ENCODE measurements at regions not wholly inside any gene's neighbourhood (a gene's known extent, or its start where the extent isn't known, plus 50 kb on each side); places are given as distances from the start of the nearest gene placed in this dataset.

GRCh38 chr4:145406970-145407369 lies 74.7 kb upstream of the SMAD1 start:
- H3K9me3 ChIP-seq (ENCODE audit: low read depth), result no peaks in the 10 kb centered on the region
- no peak overlapping the region for H3K4me2 ChIP-seq (ENCODE audit: unreplicated experiment)
- no peak for DNase-seq
- TF ChIP-seq EZH2phosphoT487 (IDR thresholded peaks at IDR 0.05; ENCODE audit: insufficient read depth, low read depth), result no peak
- no peak for TF ChIP-seq EZH2 (IDR thresholded peaks at IDR 0.05; ENCODE audit: insufficient read depth, poor library complexity, severe bottlenecking)
- H3K79me2 ChIP-seq (ENCODE audit: insufficient read depth), result no peaks in the 10 kb centered on the region
- no peak overlapping the region for H3K9ac ChIP-seq
- H2AFZ ChIP-seq, result no peak overlapping the region
- H3K27me3 ChIP-seq (replicated peaks; ENCODE audit: insufficient read depth), result no peaks in the 10 kb centered on the region
- in situ Hi-C loops (cut with MboI), result no loop called here
- no peaks in the 10 kb centered on the region for H3K4me1 ChIP-seq (ENCODE audit: insufficient read depth)
- H4K20me1 ChIP-seq (ENCODE audit: insufficient read depth), result no peaks in the 10 kb centered on the region
- H3K36me3 ChIP-seq (ENCODE audit: low read depth), result no peaks in the 10 kb centered on the region
- H3K27ac ChIP-seq, result no peak overlapping the region
- H3K9me2 ChIP-seq (ENCODE audit: insufficient read depth), result no peaks in the 10 kb centered on the region
- no peaks in the 10 kb centered on the region for H3F3A ChIP-seq (ENCODE audit: insufficient read depth)
- no peak overlapping the region for H3K4me3 ChIP-seq

- no peaks in the 10 kb centered on the region for H3F3A ChIP-seq (ENCODE audit: insufficient read depth)
- H3K79me2 ChIP-seq (ENCODE audit: insufficient read depth), result no peaks in the 10 kb centered on the region
- no peak for DNase-seq
- no peak overlapping the region for H3K4me2 ChIP-seq (ENCODE audit: unreplicated experiment)
- no peak overlapping the region for H3K4me3 ChIP-seq
- 16 to 18% methylated on average over 3 of the region's 3 CpGs for WGBS, 2 experiments (ENCODE audit: low coverage in 1 of 2, low lambda C conversion rate in 2 of 2, missing lambda C conversion rate in 2 of 2)
- H3K4me1 ChIP-seq (ENCODE audit: insufficient read depth), result no peaks in the 10 kb centered on the region
- no peak overlapping the region for H2AFZ ChIP-seq
- no peaks in the 10 kb centered on the region for H3K36me3 ChIP-seq (ENCODE audit: low read depth)
- no peaks in the 10 kb centered on the region for H3K9me3 ChIP-seq (ENCODE audit: low read depth)
- in situ Hi-C loops (cut with MboI), result no loop called here
- H3K9me2 ChIP-seq (ENCODE audit: insufficient read depth), result no peaks in the 10 kb centered on the region
- no peak overlapping the region for H3K9ac ChIP-seq
- no peak for TF ChIP-seq EZH2 (IDR thresholded peaks at IDR 0.05; ENCODE audit: insufficient read depth, poor library complexity, severe bottlenecking)
- TF ChIP-seq EZH2phosphoT487 (IDR thresholded peaks at IDR 0.05; ENCODE audit: insufficient read depth, low read depth), result no peak
- H4K20me1 ChIP-seq (ENCODE audit: insufficient read depth), result no peaks in the 10 kb centered on the region
- H3K27me3 ChIP-seq (replicated peaks; ENCODE audit: insufficient read depth), result no peaks in the 10 kb centered on the region
- no peak overlapping the region for H3K27ac ChIP-seq
These were observed 76.9 kb upstream of the SMAD1 start for GRCh38 chr4:145404761-145405160.

GRCh38 chr4:145396581-145396980 lies 85.1 kb upstream of the SMAD1 start:
- in situ Hi-C loops (cut with MboI), result no loop called here

GRCh38 chr4:145390571-145390970 lies 91.1 kb upstream of the SMAD1 start:
- WGBS, 2 experiments (ENCODE audit: low coverage in 1 of 2, low lambda C conversion rate in 2 of 2, missing lambda C conversion rate in 2 of 2), result 22 to 35% methylated on average over 3 of the region's 3 CpGs
- no peak for DNase-seq
- no peaks in the 10 kb centered on the region for H3K36me3 ChIP-seq (ENCODE audit: low read depth)

More at GRCh38 chr4:145396581-145396980, 85.1 kb upstream of the SMAD1 start:
- Histone ChIP-seq H3K4me2 (ENCODE audit: unreplicated experiment) (no peak overlapping the region), H3K4me1 (ENCODE audit: insufficient read depth) (no peaks in the 10 kb centered on the region), H3K9me2 (ENCODE audit: insufficient read depth) (no peaks in the 10 kb centered on the region), H2AFZ (no peak overlapping the region), H3K9me3 (ENCODE audit: low read depth) (no peaks in the 10 kb centered on the region), H3K36me3 (ENCODE audit: low read depth) (no peaks in the 10 kb centered on the region), H4K20me1 (ENCODE audit: insufficient read depth) (no peaks in the 10 kb centered on the region), H3K4me3 (no peak overlapping the region), H3F3A (ENCODE audit: insufficient read depth) (no peaks in the 10 kb centered on the region), H3K27me3 (replicated peaks; ENCODE audit: insufficient read depth) (no peaks in the 10 kb centered on the region), H3K9ac (no peak overlapping the region), H3K27ac (no peak overlapping the region), H3K79me2 (ENCODE audit: insufficient read depth) (no peaks in the 10 kb centered on the region)
- no peak for DNase-seq
- no peak for TF ChIP-seq EZH2 (IDR thresholded peaks at IDR 0.05; ENCODE audit: insufficient read depth, poor library complexity, severe bottlenecking)
- no peak for TF ChIP-seq EZH2phosphoT487 (IDR thresholded peaks at IDR 0.05; ENCODE audit: insufficient read depth, low read depth)
- WGBS, 2 experiments (ENCODE audit: low coverage in 1 of 2, low lambda C conversion rate in 2 of 2, missing lambda C conversion rate in 2 of 2), result 77 to 93% methylated on average over 1 of the region's 1 CpG

GRCh38 chr4:145389550-145389949 lies 92.1 kb upstream of the SMAD1 start:
- TF ChIP-seq EZH2phosphoT487 (IDR thresholded peaks at IDR 0.05; ENCODE audit: insufficient read depth, low read depth) (no peak), EZH2 (IDR thresholded peaks at IDR 0.05; ENCODE audit: insufficient read depth, poor library complexity, severe bottlenecking) (no peak)
- Histone ChIP-seq H4K20me1 (ENCODE audit: insufficient read depth) (no peaks in the 10 kb centered on the region), H3K9me3 (ENCODE audit: low read depth) (no peaks in the 10 kb centered on the region), H3K4me2 (ENCODE audit: unreplicated experiment) (no peak overlapping the region), H3K9me2 (ENCODE audit: insufficient read depth) (no peaks in the 10 kb centered on the region), H2AFZ (no peak overlapping the region), H3K36me3 (ENCODE audit: low read depth) (no peaks in the 10 kb centered on the region), H3K9ac (no peak overlapping the region), H3K4me1 (ENCODE audit: insufficient read depth) (no peaks in the 10 kb centered on the region), H3F3A (ENCODE audit: insufficient read depth) (no peaks in the 10 kb centered on the region), H3K27me3 (replicated peaks; ENCODE audit: insufficient read depth) (no peaks in the 10 kb centered on the region; the same call in none of the 2 replicates), H3K79me2 (ENCODE audit: insufficient read depth) (no peaks in the 10 kb centered on the region), H3K27ac (no peak overlapping the region), H3K4me3 (no peak overlapping the region)
- 81% methylated on average over 4 of the region's 4 CpGs for WGBS, 2 experiments (ENCODE audit: low coverage in 1 of 2, low lambda C conversion rate in 2 of 2, missing lambda C conversion rate in 2 of 2)
- no peak for DNase-seq
- in situ Hi-C loops (cut with MboI), result no loop called here

More at GRCh38 chr4:145390571-145390970, 91.1 kb upstream of the SMAD1 start:
- H3K79me2 ChIP-seq (ENCODE audit: insufficient read depth), result no peaks in the 10 kb centered on the region
- in situ Hi-C loops (cut with MboI), result no loop called here
- no peak overlapping the region for H2AFZ ChIP-seq
- H3K9me2 ChIP-seq (ENCODE audit: insufficient read depth), result no peaks in the 10 kb centered on the region
- no peak overlapping the region for H3K27ac ChIP-seq
- H3K4me3 ChIP-seq, result no peak overlapping the region
- no peaks in the 10 kb centered on the region; the same call in 1 of the 2 replicates for H3K27me3 ChIP-seq (replicated peaks; ENCODE audit: insufficient read depth)
- H3K9ac ChIP-seq, result no peak overlapping the region
- no peaks in the 10 kb centered on the region for H4K20me1 ChIP-seq (ENCODE audit: insufficient read depth)
- H3F3A ChIP-seq (ENCODE audit: insufficient read depth), result no peaks in the 10 kb centered on the region
- no peaks in the 10 kb centered on the region for H3K9me3 ChIP-seq (ENCODE audit: low read depth)
- no peak overlapping the region for H3K4me2 ChIP-seq (ENCODE audit: unreplicated experiment)
- no peaks in the 10 kb centered on the region for H3K4me1 ChIP-seq (ENCODE audit: insufficient read depth)
- no peak for TF ChIP-seq EZH2 (IDR thresholded peaks at IDR 0.05; ENCODE audit: insufficient read depth, poor library complexity, severe bottlenecking)
- TF ChIP-seq EZH2phosphoT487 (IDR thresholded peaks at IDR 0.05; ENCODE audit: insufficient read depth, low read depth), result no peak

All from GM23248 (cell line).